Lower leg skin (tissue), 3 donors: ENCODE measurements at regions not wholly inside any gene's neighbourhood (a gene's known extent, or its start where the extent isn't known, plus 50 kb on each side); places are given as distances from the start of the nearest gene placed in this dataset.

Experiments
- CTCF ChIP-seq, 3 donors: fragments of 450-650 bp; IDR thresholded peaks; one replicate each; pipeline ENCODE4 v1.5.1; 2016; ENCODE audit warnings: antibody characterized with exemption in 3 of 3, mild to moderate bottlenecking in 3 of 3, moderate library complexity in 2 of 3
- POLR2A ChIP-seq, 2 donors: fragments of 450-650 bp; IDR thresholded peaks; one replicate each; pipeline ENCODE4 v1.6.1; 2016 to 2017; ENCODE audit warnings: antibody characterized with exemption in 2 of 2, mild to moderate bottlenecking in 1 of 2, moderate library complexity in 1 of 2

GRCh38 chr10:121327727-121328126 lies 270.5 kb downstream of the FGFR2 start:
- TF ChIP-seq CTCF (IDR thresholded peaks at IDR 0.05) (no peak), POLR2A (IDR thresholded peaks at IDR 0.05) (no peak)
